GM21423 (cell line): ENCODE measurements at regions not wholly inside any gene's neighbourhood (a gene's known extent, or its start where the extent isn't known, plus 50 kb on each side); places are given as distances from the start of the nearest gene placed in this dataset.

Source experiments
- ATAC-seq: cut with Tn5 transposase; IDR thresholded peaks from one replicate; pipeline ENCODE4 v1.9.1; 2021; ENCODE audit warnings: mild to moderate bottlenecking, moderate library complexity; ENCODE audit not compliant: unreplicated experiment

DNA sequence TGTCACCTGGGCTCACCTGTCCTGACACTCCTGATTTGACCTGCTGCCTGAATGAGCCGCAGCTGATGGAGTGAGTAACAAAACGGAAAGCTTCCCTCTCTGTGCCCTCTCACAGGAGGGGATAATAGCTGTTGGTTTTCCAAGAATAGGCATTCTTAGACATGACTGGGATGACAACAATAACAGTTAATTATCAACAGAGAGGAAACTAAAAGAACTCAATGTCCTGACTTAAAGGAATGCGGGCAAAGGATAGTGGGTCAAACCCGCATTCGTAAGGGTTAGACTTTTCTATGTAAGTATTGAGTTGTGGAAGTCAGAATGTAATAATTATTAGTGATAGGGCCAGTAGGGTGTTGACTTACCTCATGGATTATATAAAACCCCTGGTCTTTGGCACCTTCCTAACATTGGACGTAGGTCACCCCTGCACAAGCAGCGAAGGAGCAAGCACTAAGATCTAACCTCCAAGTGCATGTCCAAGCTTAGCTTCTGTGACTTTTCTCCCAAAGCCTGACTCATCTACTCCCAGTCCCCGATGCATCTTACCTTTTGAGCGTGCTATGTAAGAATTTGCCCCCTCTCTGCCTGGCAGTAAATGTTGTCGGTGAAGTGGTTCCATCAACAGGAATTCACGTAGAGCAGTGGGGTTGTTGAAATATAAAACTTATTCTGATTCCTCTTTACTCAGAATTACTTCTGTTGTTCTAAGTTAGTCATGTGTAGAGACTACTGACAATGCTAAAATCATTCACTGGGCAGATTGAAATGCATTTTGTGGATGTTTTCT is 442.3 kb downstream of the FGF9 start:
- ATAC-seq: no peak

DNA sequence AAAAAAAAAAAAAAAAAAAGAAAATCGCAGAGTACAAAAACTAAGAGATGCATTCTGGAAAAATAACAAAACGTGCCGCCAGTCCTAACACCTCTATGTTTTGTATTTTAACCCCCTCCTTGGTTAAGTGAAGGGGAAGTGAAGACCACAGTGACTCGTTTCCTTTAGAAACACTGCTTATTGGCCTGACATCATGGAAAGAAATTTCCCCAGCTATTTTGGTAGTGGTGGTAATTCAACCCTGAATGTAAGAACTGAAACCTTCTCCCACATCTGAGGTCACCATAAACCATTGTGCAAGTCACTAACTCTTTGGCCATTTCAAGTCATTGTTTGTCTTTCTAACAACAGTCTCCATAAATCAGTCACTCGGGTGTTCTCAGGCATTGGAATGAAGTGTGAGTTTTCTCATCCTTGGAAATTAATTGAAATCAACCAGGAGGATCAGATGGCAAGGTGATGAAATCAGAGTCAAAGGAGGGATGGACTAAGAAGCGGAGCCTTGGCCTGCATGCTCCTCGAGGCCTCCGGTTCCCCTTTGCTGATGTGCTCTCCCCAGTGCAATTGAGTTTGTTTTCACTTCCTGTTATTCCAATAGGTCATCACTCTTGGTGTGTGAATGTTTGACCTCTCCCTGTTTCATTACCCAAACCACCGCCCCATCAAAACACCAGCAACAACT is 443.9 kb downstream of the FGF9 start:
- ATAC-seq: peak; percentile 87

DNA sequence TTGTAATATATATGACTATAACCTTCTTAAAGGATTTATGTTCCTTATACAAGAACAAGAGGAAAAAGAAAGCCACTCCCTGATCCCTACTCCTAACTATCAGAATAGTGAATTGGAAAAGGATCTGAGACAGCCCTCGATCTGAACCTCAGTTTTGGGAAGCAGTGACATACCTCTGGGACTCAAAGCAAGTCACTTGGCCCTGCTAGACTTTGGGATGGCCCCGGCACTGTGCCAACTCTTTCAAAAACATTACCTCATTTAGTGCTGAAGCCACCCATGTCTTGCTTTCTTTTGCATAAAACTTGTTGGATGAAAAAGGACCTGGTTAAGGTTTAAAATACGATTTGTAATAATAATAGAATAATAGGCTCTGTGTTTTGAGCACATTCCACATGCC is 447.3 kb downstream of the FGF9 start:
- ATAC-seq: no peak

GRCh38 chr13:22120646-22121045 is 449.8 kb downstream of the FGF9 start:
- peak; percentile 48 for ATAC-seq

GRCh38 chr13:22121146-22121739 is 450.4 kb downstream of the FGF9 start:
- peak; percentile 43 for ATAC-seq

DNA sequence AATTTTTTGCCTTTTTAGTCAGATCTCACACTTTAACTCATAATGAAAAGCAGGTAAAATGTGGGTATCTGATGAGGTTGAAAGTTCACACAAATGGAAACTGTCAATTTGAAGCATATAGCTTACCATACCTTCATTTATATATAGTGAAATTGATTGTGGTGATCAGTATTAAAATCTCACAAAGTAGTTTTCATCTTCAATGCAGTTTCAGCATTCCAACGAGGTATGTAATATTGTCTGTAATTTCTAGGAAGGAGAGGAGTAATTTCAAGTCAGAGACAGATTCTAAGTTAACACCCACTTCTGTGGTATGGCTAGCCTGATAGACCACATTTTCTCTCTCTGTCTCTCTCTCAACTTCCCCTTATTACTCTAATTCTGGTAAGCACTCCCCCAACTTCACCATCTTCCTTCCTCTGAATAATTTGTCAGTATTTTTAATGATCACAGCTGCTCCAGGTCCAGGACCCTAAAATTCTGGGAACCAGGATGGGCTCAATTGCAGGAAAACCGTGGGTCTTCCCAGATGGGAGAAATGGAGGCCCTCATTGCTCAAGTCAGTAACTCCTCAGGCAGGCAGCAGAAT is 455.7 kb downstream of the FGF9 start:
- peak; percentile 94 for ATAC-seq

DNA sequence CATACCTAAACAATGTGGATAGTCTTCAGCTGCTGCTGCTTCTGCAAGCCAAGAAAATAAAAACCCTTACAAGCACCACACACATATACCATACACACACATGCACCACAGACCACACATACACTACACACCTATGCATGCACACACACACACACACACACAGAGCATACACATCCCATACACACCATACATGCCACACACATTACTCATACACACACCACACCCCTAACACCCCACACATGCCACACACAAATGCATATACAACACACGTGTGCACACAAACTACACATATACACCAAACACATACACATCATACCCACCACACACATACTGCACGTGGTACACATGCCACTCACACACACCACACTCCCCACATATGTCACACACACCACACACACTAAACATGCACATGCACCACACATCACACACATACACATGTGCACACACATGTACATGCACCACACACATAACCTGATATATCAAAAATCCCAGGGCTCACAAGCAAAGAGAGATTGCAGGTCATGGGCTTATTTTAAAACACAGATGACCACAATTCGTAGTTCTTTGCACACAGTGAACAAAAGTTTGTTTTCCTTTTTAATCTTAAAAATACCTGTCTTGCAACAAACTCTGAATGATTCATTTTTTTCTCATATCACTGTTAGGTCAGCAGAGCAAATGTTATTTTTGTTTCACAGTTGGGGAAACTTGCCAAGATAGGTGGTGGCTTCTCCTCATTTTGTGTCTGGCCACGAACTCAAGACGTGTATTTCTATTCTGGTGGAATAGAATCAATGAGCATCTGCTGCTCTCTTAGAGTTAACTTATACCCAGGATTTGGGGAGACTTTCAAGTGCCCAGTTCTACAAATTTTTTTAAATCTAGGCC is 456.6 kb downstream of the FGF9 start:
- ATAC-seq: no peak

GRCh38 chr13:22128441-22129408 is 457.9 kb downstream of the FGF9 start:
- ATAC-seq: no peak

DNA sequence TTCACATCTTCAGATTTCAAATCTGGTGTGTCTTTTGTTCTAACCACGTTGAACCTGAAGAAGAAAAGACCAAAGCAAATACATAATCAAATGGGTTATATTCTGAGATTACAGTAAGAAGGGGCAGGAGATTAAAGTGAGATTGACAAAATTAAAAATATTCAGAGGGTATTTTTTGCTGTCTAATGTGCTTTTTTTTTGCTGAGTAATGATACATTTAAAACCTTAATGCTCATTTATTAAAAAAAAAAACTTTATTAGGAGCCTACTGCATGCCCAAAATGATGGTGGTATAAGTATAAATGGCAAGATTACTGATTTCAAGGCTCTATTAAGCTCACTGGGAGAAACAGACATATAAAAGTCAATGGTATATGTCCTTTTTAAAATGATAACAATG is 459.4 kb downstream of the FGF9 start:
- no peak for ATAC-seq

DNA sequence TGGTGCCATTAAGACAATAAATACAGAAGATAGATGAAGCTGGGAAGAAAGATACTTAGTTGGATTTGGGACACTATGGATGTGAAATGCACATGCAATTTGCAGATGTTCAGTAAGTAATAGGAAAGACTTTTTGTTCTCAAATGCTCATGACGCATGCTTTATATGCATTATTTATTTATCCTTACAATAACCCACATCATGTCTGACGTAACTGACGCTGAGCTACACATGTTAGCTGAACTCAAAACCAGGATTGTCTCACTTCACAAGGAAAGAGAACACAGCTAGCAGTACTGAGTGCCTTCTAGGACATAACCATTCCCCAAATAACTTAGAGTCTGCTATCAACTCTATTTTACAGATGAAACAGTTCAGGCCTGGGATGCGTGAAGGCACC is 463.4 kb downstream of the FGF9 start:
- ATAC-seq: no peak

DNA sequence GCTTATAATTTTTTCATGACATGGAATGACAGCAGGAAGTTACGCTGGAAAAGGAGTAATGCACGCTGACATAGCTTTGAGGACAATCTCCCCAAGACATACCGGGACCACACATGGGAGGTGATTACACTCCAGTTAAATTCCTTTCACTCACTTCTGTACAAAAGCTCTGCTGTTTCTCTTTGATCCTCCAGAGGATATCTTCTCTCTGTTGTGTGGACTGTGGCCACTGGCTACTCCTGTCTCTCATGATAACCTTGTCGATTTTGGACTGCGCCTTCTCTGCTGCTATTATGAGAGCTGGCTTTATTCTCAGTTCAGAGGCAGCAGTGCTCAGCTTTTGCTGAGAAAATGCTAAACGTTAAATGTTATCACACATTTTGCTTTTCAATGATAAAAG is 464.6 kb downstream of the FGF9 start:
- ATAC-seq: no peak

- ATAC-seq: no peak
These were observed 466.6 kb downstream of the FGF9 start for GRCh38 chr13:22137361-22138050.

- no peak for ATAC-seq
These were observed 468.1 kb downstream of the FGF9 start for GRCh38 chr13:22138947-22139346.

DNA sequence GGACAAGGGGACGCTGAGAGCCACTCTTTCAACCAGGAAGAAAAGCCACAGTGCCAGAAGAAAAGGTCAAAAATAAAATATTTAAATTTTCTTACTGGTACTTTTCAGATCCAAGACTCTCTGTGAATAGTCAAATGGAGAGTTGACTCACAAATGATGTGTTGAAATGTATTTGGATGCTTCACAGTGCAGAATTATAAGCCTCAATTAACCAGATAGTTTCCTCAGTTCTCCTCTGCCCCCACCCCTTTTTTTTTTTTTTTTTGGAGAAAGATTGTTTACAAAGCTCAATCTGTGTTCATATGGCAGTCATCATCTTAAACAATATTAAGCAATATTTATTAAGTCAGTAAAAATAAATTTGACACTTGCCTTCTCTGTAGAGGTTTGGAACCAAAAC is 470.8 kb downstream of the FGF9 start:
- no peak for ATAC-seq

- ATAC-seq: no peak
These were observed 472.8 kb downstream of the FGF9 start for GRCh38 chr13:22143671-22144070.

DNA sequence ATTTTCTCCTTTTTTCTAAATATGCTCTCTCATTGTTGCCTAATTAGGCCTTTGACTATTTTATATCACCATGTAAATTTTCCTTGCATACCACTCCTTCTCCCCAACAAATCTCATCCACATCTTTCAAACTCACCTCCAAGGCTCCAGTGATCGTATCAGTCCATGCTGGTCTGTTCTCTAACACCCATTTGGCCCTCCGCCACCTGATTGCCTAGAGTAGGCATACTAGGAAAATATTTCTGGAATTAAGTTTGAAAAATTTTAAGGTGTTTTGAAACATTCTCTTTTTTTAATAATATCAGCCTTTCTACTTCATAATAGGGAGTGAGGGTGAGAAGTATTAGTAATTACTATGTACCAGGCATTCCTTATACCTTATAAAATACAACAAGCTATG is 473.9 kb downstream of the FGF9 start:
- ATAC-seq: no peak

DNA sequence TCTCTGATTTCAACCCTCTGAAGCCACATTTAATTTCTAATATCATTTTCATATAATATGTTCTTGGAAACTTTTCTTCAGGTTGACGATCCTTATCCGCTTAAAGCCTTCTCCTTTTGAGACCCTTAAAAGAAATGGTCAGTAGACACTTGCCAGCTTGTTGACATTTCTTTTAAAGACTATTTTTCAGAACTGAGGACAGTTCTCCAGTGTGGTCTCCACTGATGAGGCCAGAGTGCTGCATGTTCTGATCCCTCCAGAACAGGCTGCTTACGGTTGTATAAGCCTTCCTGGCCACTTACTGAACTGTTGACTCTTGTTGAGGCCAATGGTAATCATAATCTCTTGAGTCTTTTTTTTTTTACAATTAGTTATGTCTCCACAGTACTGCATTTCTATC is 477.3 kb downstream of the FGF9 start:
- ATAC-seq: no peak

- ATAC-seq: no peak
These were observed 481.9 kb downstream of the FGF9 start for GRCh38 chr13:22152751-22153150.

DNA sequence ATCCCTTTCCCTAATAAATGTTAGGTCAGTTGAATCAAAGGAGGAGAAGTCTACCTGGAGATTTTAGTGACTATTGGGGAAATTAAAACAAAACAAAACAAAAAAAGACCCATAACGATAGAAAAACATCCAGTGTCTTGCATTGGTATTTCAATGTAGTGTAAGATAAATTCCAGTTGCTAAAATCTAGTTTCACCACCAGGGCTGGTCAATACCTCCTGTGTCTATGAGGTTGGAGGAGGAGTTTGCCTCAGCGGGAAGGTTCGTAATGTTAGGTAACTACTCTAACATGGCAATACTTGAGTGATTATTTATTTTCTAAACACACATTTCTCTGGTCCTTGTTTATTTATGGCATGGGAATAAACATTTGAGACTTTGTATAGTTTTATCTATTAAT is 483.2 kb downstream of the FGF9 start:
- no peak for ATAC-seq
